GM18861 (cell line): ENCODE measurements at regions not wholly inside any gene's neighbourhood (a gene's known extent, or its start where the extent isn't known, plus 50 kb on each side); places are given as distances from the start of the nearest gene placed in this dataset.

Experiments used
- ATAC-seq: cut with Tn5 transposase; IDR thresholded peaks from one replicate; pipeline ENCODE4 v1.9.1; 2021; ENCODE audit not compliant: unreplicated experiment

DNA sequence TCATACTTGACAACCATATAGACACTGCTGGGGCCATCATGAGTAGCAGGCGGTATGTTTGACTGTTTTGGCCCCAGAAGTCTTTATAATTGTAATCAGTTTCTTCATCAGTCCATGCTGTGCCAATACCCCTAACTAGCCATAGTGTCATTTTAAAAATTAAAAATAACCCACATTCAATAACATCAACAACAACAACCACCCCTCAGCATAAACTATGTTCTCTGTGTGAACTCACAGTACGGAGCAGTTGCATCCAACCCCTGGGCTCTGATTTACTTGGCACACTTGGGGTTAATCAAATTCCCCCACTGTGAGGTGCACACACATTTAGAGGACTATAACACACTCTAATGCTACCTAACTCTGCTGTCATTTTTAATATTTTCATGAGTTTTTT is 553.7 kb downstream of the USP25 start:
- ATAC-seq = no peak

DNA sequence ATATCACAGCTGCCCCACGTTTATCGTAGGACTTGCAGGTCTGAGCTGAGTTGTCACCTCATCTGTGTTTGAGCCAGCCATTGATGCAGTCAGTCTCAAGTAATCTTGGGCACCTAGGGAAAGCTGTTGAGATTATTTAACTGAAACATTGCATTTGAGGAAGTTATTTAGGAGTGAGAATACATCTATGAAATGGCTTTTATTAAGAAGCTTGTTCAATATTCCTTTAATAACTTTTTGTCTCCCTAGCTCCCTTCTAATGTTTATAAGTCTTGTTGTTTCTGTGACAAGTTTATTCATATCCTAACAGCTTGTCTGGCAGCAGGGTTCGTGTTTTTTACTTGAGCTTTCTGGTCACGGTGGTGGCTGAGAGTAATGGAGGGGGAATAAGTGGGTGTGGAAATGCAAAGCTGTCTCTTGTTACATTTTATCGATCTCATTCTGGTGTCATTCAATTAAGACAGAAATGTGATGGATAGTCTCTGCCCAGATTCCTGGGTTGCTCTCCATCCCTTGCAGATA is 555.9 kb downstream of the USP25 start:
- no peak for ATAC-seq

DNA sequence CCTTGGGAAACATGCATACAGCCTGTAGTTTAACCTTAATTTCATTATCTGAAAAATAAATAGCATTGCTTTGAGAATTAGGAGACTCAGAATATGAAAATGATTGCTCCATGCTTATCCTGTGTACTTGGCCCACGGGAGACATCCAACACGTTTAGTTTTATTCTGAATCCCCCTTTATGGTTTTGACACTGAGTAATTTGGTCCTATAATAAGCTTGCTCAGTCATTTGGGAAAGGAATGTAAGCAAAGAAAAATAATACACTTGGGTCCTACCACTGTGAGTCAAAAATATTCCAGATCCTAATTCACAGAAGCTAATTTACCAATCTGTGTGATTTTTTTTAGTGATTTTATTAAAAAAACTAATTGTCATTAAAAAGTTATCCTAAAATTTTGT is 557.3 kb downstream of the USP25 start:
- no peak for ATAC-seq

DNA sequence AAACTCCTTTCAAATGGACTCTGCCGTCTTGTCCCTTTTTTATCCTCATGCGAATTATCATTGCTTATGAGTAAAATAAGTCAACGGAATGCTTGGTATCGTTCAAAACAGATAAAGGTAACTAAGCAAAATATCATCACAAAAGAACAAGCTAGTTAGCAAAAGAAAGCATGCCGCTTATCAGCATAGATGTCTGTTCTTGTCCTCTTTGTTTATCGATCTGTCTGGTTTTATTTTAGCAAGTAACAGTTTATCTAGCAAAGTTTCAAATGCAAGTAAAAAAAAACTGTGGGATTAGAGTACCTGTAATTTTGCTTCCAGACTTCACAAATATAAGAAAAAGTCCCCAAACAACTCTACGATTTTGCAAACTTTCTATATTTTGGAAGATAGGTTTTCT is 561.5 kb downstream of the USP25 start:
- no peak for ATAC-seq

DNA sequence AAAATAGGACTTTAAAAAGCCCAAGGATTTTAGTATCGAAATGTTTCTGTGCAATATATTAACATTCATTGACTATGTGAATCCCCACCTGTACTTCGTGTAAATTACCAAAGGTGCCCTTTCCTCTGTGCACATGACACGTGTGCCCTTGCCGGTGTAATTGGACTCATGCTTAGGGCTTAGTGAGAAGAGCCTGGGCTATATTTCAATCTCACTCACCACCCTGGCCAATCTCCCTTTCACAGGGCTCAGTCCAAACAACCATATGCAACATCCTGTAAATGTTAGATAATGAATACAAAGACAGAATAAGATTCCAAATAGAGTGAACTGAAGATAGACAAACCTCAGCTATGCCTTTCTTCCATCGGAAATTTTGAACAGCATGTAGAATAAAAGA is 564.3 kb downstream of the USP25 start:
- no peak for ATAC-seq

DNA sequence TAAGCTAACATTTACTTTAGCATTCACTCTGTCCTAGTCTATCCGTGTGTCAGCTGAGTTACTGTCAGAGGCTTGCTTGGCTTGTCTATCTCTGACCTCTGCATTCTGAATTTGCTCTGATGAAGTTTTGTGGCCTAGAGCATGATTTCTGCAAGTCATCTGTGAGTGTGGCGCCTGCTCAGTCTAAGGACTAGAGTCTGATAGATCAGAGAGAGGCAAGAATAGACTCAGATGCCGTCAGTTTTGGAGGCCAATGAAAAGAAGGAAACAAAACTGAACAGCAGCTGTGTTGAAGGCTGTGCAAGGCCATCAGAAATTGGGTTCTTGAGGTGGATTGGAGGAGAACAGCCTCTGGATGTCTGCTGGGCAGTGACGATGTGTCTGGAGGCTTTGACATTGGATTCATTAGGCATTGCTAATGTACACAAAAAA is 573.1 kb downstream of the USP25 start:
- ATAC-seq = no peak

DNA sequence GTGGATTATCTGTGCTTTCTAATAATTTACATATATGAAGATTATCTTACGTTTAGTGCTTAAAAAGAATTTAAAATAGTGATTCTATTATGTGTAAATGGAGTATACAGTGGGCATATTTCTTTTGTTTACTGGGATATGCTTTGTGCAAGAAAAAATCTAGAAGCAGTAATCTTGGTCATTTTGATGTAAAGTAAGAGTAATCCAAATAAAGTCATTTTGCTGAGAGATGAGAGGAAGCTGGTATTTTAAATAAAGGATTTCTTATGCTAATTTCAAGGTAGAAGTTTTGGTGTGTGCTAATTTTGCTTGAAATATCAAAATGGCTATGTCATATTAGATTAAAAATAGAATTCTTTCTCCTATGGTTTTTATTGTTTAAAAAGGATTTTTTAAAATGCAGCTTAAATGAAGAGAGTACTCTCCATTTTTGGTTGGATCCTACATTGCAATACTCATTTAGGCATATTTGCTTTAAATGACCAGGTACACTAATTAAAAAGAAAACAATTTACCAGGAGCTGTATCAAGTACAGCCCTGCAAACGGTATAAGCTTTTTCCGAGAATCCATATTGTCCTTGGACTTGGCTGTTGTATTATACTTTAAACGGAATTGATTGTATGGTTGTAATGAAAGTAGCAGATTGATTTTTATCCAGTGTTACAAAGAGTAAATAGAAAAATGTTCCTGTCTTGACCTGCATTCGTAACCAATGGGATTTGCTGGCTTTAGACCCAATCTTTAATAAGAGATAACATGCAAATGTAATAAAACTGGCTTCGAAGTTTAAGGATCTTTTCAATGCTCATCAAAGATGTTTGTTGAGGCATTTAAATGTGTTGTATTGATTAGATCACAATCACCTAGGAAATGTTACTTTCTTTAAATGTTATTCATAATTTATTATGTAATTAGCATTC is 574.7 kb downstream of the USP25 start:
- ATAC-seq = no peak

DNA sequence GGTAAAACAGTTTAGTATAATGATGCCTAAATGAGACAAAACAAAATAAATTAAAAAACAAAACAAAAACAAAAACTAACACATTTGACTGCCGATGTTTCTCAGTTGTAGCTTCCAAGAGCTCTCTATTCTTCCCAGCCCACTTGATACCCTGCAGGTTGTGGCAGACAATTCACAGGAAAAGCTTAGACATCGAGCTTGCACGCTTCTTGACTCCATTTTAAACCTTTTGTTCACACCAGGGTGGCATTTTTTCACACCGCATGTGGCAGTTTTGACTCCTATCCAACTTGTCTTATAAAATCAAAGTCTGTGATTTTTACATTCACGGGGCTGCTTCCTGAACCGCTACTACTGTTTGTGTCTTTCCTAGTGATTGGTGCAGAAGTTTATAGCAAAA is 575.9 kb downstream of the USP25 start:
- no peak for ATAC-seq

DNA sequence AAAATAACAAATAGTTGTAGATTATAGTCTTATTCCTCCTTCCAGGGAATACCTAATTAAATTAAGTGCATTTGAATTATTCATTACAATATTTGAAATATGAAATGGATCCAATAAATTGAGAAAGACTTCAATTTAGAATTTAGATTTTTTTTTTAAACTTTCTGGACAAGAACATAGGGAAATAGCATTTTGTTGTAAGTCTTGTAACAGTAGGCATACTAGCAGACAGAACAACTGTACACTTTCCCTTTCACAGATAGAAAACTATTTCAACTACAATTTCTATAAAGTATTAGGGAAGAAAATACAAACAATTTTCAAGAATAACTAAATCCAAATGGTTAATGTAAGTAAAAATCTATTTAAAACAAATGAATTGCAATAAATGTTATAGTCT is 577.5 kb downstream of the USP25 start:
- no peak for ATAC-seq

DNA sequence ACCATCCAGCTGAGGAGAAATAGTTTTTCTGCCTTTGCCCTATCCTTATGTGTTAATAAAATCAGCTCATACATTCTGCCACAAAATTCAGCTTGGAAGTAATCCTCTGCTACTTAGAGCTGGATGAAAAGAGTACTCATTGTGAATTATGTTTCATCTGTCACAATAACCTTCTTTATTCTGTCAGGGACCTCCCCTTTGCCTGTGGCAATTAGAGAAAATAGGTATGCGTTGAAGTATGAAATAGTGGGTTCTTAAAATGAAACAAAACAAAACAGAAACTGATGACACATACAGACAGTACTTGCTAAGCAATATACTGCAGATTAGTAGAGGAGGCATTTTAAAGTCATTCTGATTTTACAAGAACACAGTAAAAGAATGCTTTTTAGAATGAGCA is 578.5 kb downstream of the USP25 start:
- peak; percentile 68 for ATAC-seq

DNA sequence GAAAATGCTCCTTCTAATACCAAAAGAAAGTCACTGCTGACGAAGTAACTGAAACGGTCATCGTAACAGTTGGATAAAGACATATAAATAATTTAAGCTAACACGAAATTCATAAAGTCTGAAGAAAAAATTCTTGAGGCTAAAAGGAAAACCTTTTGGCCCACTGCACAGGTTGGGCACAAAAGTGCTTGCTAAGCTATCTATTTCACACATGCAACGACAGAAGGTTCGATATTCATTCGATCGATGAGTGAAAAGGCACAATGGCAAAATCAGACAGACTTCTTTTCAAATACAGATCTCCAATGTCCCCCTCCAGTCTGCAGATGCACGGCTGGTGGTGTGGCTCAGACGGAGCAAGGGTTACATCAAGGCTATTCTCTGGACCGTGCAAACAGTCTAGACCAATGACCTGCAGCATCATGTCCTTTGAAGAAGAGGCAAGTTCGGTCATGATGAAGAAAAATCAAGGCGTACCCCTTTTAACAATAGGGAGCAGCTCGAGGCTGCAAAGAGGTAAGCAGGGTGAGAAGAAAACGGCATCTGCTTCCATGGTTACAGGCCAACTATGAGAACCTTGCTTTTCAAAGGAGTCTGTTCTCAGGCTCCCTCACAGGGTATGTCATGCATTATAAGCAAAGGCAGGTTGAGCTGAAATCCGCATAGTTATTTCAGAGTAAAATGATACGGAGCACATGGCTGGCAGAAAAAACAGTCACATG is 579.6 kb downstream of the USP25 start:
- no peak for ATAC-seq

DNA sequence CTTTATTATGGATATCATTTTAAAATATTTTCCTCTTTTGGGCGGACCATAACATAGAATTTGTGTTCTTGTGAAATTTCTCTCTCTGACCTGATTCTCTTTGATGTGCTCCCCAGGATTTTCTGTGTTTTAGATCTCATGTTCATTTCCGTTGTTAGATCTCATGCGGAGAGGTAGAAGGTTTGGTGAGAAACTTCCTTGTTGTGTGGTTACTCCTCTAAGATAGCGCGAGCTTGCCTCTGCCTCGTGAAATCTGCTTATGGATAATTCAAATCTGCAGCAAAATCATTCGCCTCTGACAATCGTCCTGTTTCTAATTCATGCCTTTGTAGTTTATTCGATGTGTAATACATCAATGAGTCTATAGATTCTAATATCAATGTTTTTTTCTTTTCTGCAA is 580.4 kb downstream of the USP25 start:
- ATAC-seq = no peak

DNA sequence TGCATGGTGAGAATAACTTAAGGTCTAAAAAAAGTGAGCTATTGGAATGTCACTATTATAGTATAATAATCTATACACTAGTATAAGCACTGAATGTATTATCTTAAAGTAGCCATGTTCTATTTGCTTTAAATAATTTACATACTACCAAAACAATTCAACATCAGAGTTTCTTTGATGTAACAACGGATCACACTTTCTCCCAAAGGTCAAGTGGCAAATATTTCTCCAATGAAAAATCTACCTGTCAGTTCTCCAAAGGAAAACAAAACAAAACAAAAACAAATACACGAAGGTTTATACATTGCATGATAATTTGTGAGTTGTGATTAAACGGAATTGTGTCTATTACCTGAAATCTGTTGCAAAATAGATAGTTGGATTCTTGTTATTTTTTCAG is 581.4 kb downstream of the USP25 start:
- no peak for ATAC-seq

DNA sequence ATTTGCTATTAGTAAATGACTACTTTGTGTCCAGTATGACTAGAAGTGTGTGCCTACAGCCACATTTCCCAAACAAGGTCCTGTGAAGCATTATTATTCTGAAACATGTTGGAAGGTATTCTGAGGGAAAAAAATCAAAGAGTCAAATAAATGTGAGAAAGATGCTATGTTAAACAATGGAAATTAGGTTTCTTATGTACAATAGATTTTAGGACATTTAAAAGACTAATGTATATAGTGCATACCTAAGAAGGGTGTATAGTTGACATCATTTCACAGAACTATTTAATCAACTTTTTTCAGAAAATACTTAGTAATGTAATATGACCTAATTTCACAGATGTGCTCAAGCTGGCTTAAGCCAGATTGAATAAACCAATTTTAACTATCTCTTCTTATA is 582.5 kb downstream of the USP25 start:
- no peak for ATAC-seq

DNA sequence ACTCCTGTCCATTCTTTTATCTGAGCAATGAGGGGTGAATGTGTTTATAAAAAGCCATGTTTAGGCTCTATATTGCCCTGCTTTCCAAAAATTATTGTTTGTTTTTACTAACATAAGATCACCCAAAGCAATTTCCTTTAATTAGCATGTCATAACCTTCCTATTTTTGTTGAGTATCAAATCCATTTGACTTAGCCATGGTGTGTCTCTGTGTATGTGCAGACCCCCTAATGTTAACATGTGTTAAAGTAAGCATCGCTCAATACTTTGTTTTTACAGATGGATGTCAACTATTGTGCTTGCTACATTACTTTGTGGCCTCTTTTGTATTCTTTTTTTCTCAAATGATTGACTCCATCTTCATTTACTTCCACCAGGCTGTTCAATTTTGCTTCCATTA is 585.4 kb downstream of the USP25 start:
- no peak for ATAC-seq

DNA sequence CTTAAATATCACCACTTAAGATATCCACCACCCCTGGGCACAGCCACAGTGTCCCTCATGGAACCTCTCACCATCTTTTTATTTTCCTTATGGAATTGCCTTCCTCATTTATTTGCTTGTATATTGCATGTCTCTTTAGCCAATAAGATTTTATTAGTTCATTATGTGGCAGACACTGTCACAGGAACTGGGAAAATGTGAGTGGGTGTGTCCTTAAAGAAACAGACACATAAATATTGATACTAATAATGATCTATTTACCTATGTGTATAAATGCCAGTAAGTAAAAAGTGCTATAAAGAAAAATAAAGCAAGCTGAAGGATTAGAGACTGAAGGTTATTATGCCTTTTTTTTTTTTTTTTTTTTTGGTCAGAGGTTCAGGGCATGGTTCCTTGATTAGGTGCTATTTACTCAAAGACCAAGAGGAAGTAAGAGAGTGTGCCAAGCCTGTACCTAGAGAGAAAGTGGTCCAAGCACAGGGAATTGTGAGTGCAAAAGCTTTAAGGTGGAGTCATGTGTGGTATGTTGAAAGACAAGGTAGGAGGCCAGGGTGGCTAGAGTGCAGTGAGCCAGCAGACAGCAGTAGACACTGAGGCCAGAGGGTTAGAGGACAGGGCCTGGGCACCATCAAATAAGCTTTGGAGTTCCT is 589.0 kb downstream of the USP25 start:
- no peak for ATAC-seq

DNA sequence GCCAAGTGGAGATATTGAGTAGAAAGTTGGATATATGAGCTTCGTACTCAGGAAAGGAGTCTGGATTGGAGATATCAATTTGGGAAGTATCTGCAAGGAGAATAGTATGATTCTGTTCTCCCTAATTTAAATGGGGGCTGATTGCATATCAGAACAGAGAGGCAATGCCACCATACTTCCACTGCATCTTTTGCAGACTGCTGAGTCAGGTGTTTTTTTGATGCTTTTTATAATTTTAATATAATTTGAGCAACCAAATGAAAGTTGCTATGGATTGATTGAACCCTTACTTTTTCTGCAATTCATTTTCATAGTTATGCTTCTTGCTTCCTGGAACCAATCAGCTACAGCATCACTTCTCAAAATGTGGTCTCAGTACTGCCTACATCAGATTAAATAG is 590.3 kb downstream of the USP25 start:
- ATAC-seq = no peak

DNA sequence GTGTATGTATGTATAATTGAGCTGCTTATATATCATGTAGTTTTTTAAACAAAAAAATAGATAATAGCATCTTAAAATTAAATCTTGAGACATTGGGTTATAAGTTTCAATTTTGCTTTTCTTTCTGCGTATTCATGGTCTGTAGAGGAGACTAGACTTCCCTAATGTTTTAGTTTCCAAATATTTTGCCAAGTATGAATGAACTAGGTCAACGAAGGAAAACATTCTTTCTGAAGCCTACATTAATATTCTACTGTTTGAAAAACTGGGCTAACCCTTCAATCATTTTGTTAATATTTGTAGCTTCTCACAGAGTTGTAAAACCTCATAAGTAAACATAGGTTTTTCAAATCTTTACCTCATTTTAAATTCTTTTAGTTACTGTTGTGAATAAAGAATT is 592.7 kb downstream of the USP25 start:
- no peak for ATAC-seq

DNA sequence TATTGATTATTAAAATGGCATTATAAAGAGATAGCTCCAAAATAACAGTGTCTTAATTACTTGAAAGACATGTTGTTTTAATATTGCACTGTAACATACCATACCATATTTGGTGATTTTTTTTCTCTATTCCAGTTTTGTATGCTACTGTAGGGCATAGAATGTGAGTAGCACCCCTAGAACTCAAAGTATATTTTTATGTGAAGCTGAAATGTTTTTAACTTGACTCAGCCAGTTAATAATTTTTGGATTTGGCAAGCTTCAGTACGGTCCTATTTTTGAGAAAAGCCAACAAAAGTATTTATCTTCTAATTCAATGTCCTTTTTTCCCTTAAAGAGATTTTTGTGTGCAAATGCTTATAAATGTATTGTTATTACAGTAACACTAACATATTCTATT is 593.8 kb downstream of the USP25 start:
- ATAC-seq = no peak

DNA sequence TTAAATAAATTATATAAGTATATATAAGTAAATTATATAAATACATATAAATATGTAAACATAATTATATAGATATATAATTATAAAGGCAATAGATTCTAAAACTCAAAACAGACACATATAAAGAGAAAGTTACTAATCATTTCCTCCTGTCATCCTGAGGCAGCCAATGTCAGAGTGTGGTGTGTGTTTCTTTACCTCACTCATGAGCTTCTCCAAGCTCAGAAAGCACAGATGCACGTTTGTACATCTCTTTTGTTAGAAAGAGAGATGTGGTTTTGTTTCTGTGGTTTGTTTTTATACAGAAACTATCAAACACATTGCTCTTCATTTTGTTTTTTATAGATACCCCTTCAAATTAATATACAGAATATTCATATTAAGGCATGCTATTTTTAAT is 594.8 kb downstream of the USP25 start:
- ATAC-seq = no peak

DNA sequence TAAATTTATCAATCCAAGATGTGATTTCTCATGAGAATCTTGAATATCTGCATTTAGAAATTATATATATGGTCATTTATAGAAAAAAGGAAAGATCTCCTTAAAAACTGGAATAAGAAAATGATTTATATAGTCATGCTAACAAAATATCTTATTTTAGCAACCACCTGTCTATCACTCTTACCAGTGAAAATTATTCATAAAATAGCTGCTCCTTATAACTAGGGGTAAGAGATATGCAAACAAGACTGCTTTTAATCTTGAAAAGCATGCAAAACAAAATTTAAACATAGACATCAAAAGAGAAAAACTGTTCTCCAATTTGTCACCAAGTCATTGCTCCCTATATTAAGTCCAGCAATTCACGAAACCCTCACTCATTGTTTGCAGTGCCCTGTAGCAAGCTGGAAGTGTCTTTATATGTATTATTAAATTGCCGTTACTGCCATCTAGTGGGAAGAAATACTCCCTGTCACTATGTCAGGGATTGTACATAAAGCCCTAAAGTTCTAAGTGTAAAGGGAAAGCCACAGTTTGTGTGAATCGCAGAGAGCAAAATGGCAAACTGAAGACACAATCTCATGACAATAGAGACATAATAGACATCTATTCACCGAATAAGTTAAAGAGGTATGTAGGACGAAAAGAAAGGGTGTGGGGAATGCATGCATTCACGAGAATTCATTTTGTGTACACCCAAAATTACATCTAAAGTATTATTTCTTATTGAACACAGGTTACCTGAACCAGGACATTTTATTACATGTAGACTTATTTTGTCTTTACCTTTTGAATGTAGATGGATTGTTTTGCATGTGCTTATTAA is 600.5 kb downstream of the USP25 start:
- peak; percentile 76 for ATAC-seq
